ENCODE measurements at regions not wholly inside any gene's neighbourhood (a gene's known extent, or its start where the extent isn't known, plus 50 kb on each side); places are given as distances from the start of the nearest gene placed in this dataset.

DNA sequence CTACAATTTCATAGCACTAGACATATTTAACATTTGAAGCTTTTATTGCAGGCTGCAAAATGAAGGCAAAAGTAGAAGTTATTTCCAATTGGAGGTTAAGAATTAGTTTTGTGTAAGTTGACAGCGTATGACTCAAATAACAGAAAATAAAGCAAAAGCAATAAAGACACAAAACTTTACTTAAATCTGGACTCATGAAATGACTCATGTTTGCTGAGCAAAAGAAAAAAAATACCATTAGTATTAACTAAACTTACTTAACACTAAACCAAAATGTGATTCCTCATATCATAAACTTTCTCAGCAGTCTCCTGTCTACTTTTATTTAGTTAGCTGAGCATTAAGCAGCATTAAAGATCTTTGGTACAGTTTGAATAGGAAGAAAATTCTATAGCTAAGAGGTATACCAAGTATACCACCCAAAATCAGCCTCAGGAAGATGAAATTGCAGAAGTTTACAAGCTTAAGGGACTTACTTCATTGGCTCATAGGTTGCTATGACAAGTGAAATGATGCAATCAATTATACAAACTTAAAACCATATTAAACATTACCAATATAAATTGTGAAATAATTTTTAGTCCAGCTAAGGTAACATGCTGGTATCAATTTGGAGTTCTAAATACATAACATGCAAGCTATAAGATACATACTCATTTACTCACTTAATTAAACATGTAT is 1131.4 kb downstream of the XPNPEP1 start:
- Histone ChIP-seq H3K4me2 (no peak overlapping the region), H3K4me3 (no peak overlapping the region), H3K9me2 (replicated peaks; ENCODE audit: insufficient read depth) (no peaks in the 10 kb centered on the region), H3K27ac (no peak overlapping the region), H3K36me3 (replicated peaks; ENCODE audit: insufficient read depth, low read depth) (no peaks in the 10 kb centered on the region), H3K4me1 (ENCODE audit: insufficient read depth) (no peaks in the 10 kb centered on the region), H3K9me3 (ENCODE audit: low read depth) (no peaks in the 10 kb centered on the region), H2AFZ (no peak overlapping the region), H3K27me3 (no peaks in the 10 kb centered on the region), H4K20me1 (ENCODE audit: insufficient read depth, poor library complexity, severe bottlenecking) (no peaks in the 10 kb centered on the region), H3K79me2 (no peaks in the 10 kb centered on the region)
- TF ChIP-seq EZH2 (IDR thresholded peaks at IDR 0.05; ENCODE audit: borderline replicate concordance) (no peak), EZH2phosphoT487 (IDR thresholded peaks at IDR 0.05; ENCODE audit: low read depth, severe bottlenecking, unreplicated experiment) (no peak)
- TF ChIP-seq, protein P1, sequence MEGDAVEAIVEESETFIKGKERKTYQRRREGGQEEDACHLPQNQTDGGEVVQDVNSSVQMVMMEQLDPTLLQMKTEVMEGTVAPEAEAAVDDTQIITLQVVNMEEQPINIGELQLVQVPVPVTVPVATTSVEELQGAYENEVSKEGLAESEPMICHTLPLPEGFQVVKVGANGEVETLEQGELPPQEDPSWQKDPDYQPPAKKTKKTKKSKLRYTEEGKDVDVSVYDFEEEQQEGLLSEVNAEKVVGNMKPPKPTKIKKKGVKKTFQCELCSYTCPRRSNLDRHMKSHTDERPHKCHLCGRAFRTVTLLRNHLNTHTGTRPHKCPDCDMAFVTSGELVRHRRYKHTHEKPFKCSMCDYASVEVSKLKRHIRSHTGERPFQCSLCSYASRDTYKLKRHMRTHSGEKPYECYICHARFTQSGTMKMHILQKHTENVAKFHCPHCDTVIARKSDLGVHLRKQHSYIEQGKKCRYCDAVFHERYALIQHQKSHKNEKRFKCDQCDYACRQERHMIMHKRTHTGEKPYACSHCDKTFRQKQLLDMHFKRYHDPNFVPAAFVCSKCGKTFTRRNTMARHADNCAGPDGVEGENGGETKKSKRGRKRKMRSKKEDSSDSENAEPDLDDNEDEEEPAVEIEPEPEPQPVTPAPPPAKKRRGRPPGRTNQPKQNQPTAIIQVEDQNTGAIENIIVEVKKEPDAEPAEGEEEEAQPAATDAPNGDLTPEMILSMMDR (IDR thresholded peaks at IDR 0.05; ENCODE audit: poor library complexity): no peak
- no peak for DNase-seq (ENCODE audit: low spot score)
- WGBS (ENCODE audit: low lambda C conversion rate, missing lambda C conversion rate): 77% methylated on average over 1 of the region's 1 CpG

DNA sequence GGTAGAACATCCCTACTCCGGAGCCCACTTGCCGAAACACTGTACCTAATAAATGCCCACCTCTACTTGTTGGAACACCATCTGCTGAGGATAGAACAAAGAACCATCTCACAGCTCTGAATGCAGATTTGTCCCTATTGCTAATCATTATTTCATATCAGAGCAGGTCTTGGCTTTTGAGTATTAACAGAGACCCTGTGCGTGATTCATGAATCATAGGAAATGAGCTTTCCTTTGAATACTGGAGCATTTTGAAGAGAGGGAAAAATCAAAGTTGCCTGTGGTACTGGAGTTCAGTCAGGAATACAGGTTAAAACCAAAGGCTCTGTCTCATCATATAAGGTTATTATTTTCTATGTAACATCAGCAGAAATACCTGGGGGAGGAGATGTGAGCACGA is 1132.3 kb downstream of the XPNPEP1 start:
- H3K79me2 ChIP-seq: no peaks in the 10 kb centered on the region
- TF ChIP-seq EZH2phosphoT487 (IDR thresholded peaks at IDR 0.05; ENCODE audit: low read depth, severe bottlenecking, unreplicated experiment): no peak
- no peak for TF ChIP-seq EZH2 (IDR thresholded peaks at IDR 0.05; ENCODE audit: borderline replicate concordance)
- TF ChIP-seq, protein P1 (IDR thresholded peaks at IDR 0.05; ENCODE audit: poor library complexity): no peak
- no peaks in the 10 kb centered on the region for H3K9me3 ChIP-seq (ENCODE audit: low read depth)
- 90% methylated on average over 4 of the region's 4 CpGs for WGBS (ENCODE audit: low lambda C conversion rate, missing lambda C conversion rate)
- no peaks in the 10 kb centered on the region for H3K9me2 ChIP-seq (replicated peaks; ENCODE audit: insufficient read depth)
- H3K27ac ChIP-seq: no peak overlapping the region
- H3K4me3 ChIP-seq: no peak overlapping the region
- H3K4me1 ChIP-seq (ENCODE audit: insufficient read depth): no peaks in the 10 kb centered on the region
- no peak overlapping the region for H3K4me2 ChIP-seq
- no peaks in the 10 kb centered on the region for H3K27me3 ChIP-seq
- no peak for DNase-seq (ENCODE audit: low spot score)
- no peaks in the 10 kb centered on the region for H4K20me1 ChIP-seq (ENCODE audit: insufficient read depth, poor library complexity, severe bottlenecking)
- no peak overlapping the region for H2AFZ ChIP-seq
- H3K36me3 ChIP-seq (replicated peaks; ENCODE audit: insufficient read depth, low read depth): no peaks in the 10 kb centered on the region

DNA sequence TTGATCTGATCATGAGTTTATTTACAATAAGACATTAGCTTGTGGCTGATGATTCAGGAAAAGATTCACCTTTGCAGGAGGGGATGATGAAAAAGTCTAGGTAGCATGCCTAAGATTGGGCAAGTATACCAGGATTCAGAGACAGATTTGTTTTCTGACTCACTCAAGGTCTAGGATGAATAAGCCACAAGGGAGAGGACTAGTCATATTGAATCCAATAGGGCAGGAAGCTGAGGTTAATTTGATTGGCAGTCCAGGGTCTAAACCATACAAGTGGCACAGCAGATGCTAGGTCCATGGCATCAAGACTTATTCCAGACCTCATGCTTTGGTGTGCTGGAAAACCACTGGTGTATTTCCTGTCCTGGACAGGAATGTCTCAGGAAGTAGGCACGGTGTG is 1133.4 kb downstream of the XPNPEP1 start:
- H3K27ac ChIP-seq: no peak overlapping the region
- TF ChIP-seq, protein P1 (IDR thresholded peaks at IDR 0.05; ENCODE audit: poor library complexity): no peak
- TF ChIP-seq EZH2phosphoT487 (IDR thresholded peaks at IDR 0.05; ENCODE audit: low read depth, severe bottlenecking, unreplicated experiment): no peak
- no peak for TF ChIP-seq EZH2 (IDR thresholded peaks at IDR 0.05; ENCODE audit: borderline replicate concordance)
- H3K4me3 ChIP-seq: no peak overlapping the region
- WGBS (ENCODE audit: low lambda C conversion rate, missing lambda C conversion rate): 96% methylated on average over 1 of the region's 1 CpG
- H3K36me3 ChIP-seq (replicated peaks; ENCODE audit: insufficient read depth, low read depth): no peaks in the 10 kb centered on the region
- no peaks in the 10 kb centered on the region for H3K27me3 ChIP-seq
- H3K4me2 ChIP-seq: no peak overlapping the region
- DNase-seq (ENCODE audit: low spot score): no peak
- H2AFZ ChIP-seq: no peak overlapping the region
- no peaks in the 10 kb centered on the region for H3K4me1 ChIP-seq (ENCODE audit: insufficient read depth)
- no peaks in the 10 kb centered on the region for H4K20me1 ChIP-seq (ENCODE audit: insufficient read depth, poor library complexity, severe bottlenecking)
- no peaks in the 10 kb centered on the region for H3K9me2 ChIP-seq (replicated peaks; ENCODE audit: insufficient read depth)
- H3K9me3 ChIP-seq (ENCODE audit: low read depth): no peaks in the 10 kb centered on the region
- no peaks in the 10 kb centered on the region for H3K79me2 ChIP-seq
